SU-DHL-6 (cell line): ENCODE measurements at regions not wholly inside any gene's neighbourhood (a gene's known extent, or its start where the extent isn't known, plus 50 kb on each side); places are given as distances from the start of the nearest gene placed in this dataset.

Experiments
- CTCF ChIP-seq: fragments of 200-600 bp; sonication (generic); IDR thresholded peaks from one replicate; pipeline ENCODE4 v1.5.1; 2017; ENCODE audit warnings: antibody characterized with exemption, mild to moderate bottlenecking, low read length, moderate library complexity; ENCODE audit not compliant: insufficient read depth, poor library complexity, severe bottlenecking
- EZH2phosphoT487 ChIP-seq: fragments of 200-600 bp; sonication (generic), shearing (Covaris generic); conservative IDR thresholded peaks from 2 replicates; pipeline ENCODE4 v1.6.1; 2018; ENCODE audit warnings: mild to moderate bottlenecking, antibody characterized with exemption, low read length, moderate library complexity, mixed read lengths

GRCh38 chr5:68612972-68613371, 397.4 kb downstream of the PIK3R1 start:
- TF ChIP-seq CTCF (no peak), EZH2phosphoT487 (no peak)
